OCI-LY7 (cell line): ENCODE measurements at regions not wholly inside any gene's neighbourhood (a gene's known extent, or its start where the extent isn't known, plus 50 kb on each side); places are given as distances from the start of the nearest gene placed in this dataset.
"Not testable (repeated sequence)": the region's sequence is repeated elsewhere in the genome, so short reads cannot be mapped to it uniquely, and the experiment has no call there.

Source experiments
- BruUV-seq: library from RNA; stranded (reverse); fragments of 400-500 nt; replicated peaks from 2 replicates; lab custom pipeline; 2021; lab: Mats Ljungman, UMichigan
- CTCF ChIA-PET: fragments of 300-600 bp; sonication (Branson Sonifier 250); formaldehyde crosslinking; loops from one replicate; lab custom pipeline; 2022; ENCODE audit warnings: antibody characterized with exemption; ENCODE audit not compliant: unreplicated experiment; lab: Charles Lee
- POLR2A ChIA-PET: fragments of 300-600 bp; sonication (Branson Sonifier 250); formaldehyde crosslinking; loops from one replicate; lab custom pipeline; 2022; ENCODE audit warnings: antibody characterized with exemption; lab: Charles Lee
- DNase-seq: peaks from one replicate; pipeline ENCODE4 v3.0.0-alpha.2; 2015; ENCODE audit warnings: low spot score
- H2AFZ ChIP-seq: fragments of 200-600 bp; sonication (generic), shearing (Covaris generic); 2 replicates; pipeline ENCODE4 v1.6.1; 2014; ENCODE audit warnings: mild to moderate bottlenecking, antibody characterized with exemption, low read length, moderate library complexity
- H3K27ac ChIP-seq: fragments of 200-600 bp; sonication (generic); 2 replicates; pipeline ENCODE4 v1.5.1; 2014; ENCODE audit warnings: mixed run types, low read depth, mild to moderate bottlenecking, moderate library complexity, low read length, inconsistent platforms; ENCODE audit not compliant: poor library complexity, severe bottlenecking
- H3K36me3 ChIP-seq: fragments of 200-600 bp; sonication (generic); 2 replicates; pipeline ENCODE4 v1.6.1; 2014; ENCODE audit warnings: mild to moderate bottlenecking, antibody characterized with exemption, low read length, moderate library complexity, mixed read lengths; ENCODE audit not compliant: insufficient read depth
- H3K4me1 ChIP-seq: fragments of 200-600 bp; sonication (generic); 2 replicates; pipeline ENCODE4 v1.5.1; 2014; ENCODE audit warnings: mild to moderate bottlenecking, low read length; ENCODE audit not compliant: insufficient read depth, poor library complexity, severe bottlenecking
- H3K4me2 ChIP-seq: fragments of 200-600 bp; sonication (generic); 2 replicates; pipeline ENCODE4 v1.6.1; 2014; ENCODE audit warnings: mild to moderate bottlenecking, low read length
- H3K4me3 ChIP-seq: fragments of 200-600 bp; sonication (generic); 2 replicates; pipeline ENCODE4 v1.5.1; 2014; ENCODE audit warnings: mild to moderate bottlenecking, low read depth, low read length; ENCODE audit not compliant: poor library complexity, severe bottlenecking
- H3K79me2 ChIP-seq: fragments of 200-600 bp; sonication (generic); 2 replicates; pipeline ENCODE4 v1.6.1; 2016; ENCODE audit warnings: low read depth, mild to moderate bottlenecking, low read length, moderate library complexity, mixed read lengths; ENCODE audit not compliant: insufficient read depth
- H3K9me2 ChIP-seq: fragments of 200-600 bp; sonication (generic); 2 replicates; pipeline ENCODE4 v1.6.1; 2016; ENCODE audit warnings: mild to moderate bottlenecking, low read length, mixed read lengths; ENCODE audit not compliant: insufficient read depth
- H3K9me3 ChIP-seq: fragments of 200-600 bp; sonication (generic); 2 replicates; pipeline ENCODE4 v1.6.1; 2014; ENCODE audit warnings: mild to moderate bottlenecking, mixed run types, low read length, mixed read lengths
- H4K20me1 ChIP-seq: fragments of 200-600 bp; sonication (generic); 2 replicates; pipeline ENCODE4 v1.6.1; 2014; ENCODE audit warnings: mild to moderate bottlenecking, antibody characterized with exemption, low read length, moderate library complexity, mixed read lengths; ENCODE audit not compliant: insufficient read depth
- CTCF ChIP-seq: fragments of 200-600 bp; sonication (generic); conservative IDR thresholded peaks from 2 replicates; pipeline ENCODE4 v1.5.1; 2014; ENCODE audit warnings: mild to moderate bottlenecking, antibody characterized with exemption, low read length, moderate library complexity, mixed read lengths
- EZH2phosphoT487 ChIP-seq: fragments of 200-600 bp; sonication (generic); IDR thresholded peaks from 2 replicates; pipeline ENCODE4 v1.6.1; 2018; ENCODE audit warnings: low read depth, borderline replicate concordance, mild to moderate bottlenecking, mixed run types, antibody characterized with exemption, low read length, moderate library complexity, mixed read lengths
- intact Hi-C: fragments of 100-400 bp; cut with micrococcal nuclease; formaldehyde crosslinking; loops from one replicate; pipeline ENCODE4 v1.10.0; 2022; ENCODE audit not compliant: unreplicated experiment

DNA sequence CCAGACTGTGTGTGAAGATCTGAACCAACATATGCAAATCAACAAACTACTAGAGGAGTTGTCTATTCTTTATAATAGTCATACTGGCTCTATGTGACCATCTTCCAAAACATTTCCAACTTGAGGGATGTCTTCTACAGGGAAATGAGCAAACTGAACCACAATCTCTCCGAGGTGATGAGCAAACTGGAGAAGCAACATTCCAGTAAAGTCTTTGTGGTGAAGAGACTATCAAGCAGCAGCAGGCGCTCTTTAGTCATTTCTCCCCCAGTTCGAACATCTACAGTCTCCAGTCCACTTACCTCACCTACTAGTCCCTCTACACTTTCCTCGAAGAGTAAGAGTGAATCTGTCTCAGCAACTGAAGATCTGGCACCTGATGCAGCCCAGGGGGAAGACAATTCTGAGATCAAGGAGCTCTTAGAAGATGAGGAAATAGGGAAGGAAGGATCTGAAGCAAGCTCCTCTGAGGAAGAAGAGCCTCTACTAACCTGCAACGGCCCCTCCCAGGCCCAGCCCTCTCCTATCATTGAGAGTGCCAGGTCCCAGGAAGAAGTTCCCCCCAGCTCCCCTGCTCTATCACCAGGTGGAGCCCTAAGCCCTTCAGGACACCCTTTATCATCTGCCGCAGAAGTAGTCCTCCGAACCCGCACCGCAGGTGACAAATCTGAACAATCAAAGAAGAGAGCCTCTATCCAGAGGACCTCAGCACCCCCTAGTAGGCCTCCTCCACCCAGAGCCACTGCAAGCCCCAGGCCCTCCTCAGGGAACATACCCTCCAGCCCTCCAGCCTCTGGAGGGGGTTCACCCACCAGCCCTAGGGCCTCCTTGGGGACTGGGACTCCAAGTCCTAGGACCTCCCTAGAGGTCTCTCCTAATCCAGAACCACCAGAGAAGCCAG, 98.1 kb downstream of the HNRNPD start:
- peaks cover 12% of the 10 kb centered on the region for H3K4me1 ChIP-seq
- DNase-seq, result peak; percentile 63
- intact Hi-C loops, result loop anchor here (2.0 to 5.0 kb wide), 2 partner anchors 85 to 152 kb away; no protein-coding TSS in a partner anchor
- no peak overlapping the region for H3K4me3 ChIP-seq
- ChIA-PET CTCF (interaction anchor here (1.2 kb wide), 1 partner anchor 9 kb away, joined by 3 read pairs; no protein-coding TSS in a partner anchor), POLR2A (interaction anchor here (0.9 to 1.4 kb wide), 2 partner anchors 9 kb away, joined by 4 read pairs; no protein-coding TSS in a partner anchor)
- no peak overlapping the region for H2AFZ ChIP-seq
- no peaks in the 10 kb centered on the region for H4K20me1 ChIP-seq
- H3K36me3 ChIP-seq, result no peaks in the 10 kb centered on the region
- TF ChIP-seq CTCF (peak; percentile 73), EZH2phosphoT487 (no peak)
- no peaks in the 10 kb centered on the region for H3K79me2 ChIP-seq
- no peaks in the 10 kb centered on the region for H3K9me2 ChIP-seq
- no peak overlapping the region for H3K27ac ChIP-seq
- no TSS peak for BruUV-seq
- no peak overlapping the region for H3K4me2 ChIP-seq
- no peaks in the 10 kb centered on the region for H3K9me3 ChIP-seq

- BruUV-seq, POLR2A ChIA-PET, H3K4me2 ChIP-seq, H4K20me1 ChIP-seq, H3K9me3 ChIP-seq, H3K36me3 ChIP-seq, H3K27ac ChIP-seq, DNase-seq, H3K4me3 ChIP-seq, H3K9me2 ChIP-seq, H3K79me2 ChIP-seq, H2AFZ ChIP-seq: not testable (repeated sequence)
- intact Hi-C loops, result loop anchor here (2.0 to 5.0 kb wide), 2 partner anchors 86 to 153 kb away; no protein-coding TSS in a partner anchor
- CTCF ChIA-PET, result interaction anchor here (0.5 kb wide), 1 partner anchor 114 kb away, joined by 3 read pairs; no protein-coding TSS in a partner anchor
- H3K4me1 ChIP-seq, result peaks cover 12% of the 10 kb centered on the region
These were observed 99.1 kb downstream of the HNRNPD start for GRCh38 chr4:82274700-82275099.

DNA sequence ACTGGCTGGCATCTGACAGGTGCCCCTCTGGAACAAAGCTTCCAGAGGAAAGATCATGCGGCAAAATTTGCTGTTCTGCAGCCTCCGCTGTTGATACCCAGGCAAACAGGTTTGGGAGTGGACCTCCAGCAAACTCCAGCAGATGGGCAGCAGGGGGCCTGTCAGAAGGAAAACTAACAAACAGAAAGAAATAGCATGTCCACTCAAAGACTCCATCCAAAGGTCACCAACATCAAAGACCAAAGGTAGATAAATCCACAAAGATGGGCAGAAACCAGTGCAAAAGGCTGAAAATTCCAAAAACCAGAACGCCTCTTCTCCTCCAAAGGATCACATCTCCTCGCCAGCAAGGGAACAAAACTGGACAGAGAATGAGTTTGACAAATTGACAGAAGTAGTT, 101.3 kb downstream of the HNRNPD start:
- DNase-seq, H2AFZ ChIP-seq, intact Hi-C loops, BruUV-seq, H3K27ac ChIP-seq, H3K79me2 ChIP-seq, H4K20me1 ChIP-seq, H3K9me3 ChIP-seq, H3K4me2 ChIP-seq, H3K9me2 ChIP-seq, H3K36me3 ChIP-seq, H3K4me3 ChIP-seq: not testable (repeated sequence)
- POLR2A ChIA-PET, result interaction anchor here (1.1 to 1.5 kb wide), 2 partner anchors 11 to 12 kb away, joined by 4 to 6 read pairs; no protein-coding TSS in a partner anchor
- peaks cover 18% of the 10 kb centered on the region for H3K4me1 ChIP-seq
- CTCF ChIA-PET, result interaction anchor here (1.6 kb wide), 1 partner anchor 88 kb away, joined by 4 read pairs; no protein-coding TSS in a partner anchor

- H3K4me2 ChIP-seq, result peak overlapping the region; percentile 49
- peaks cover 18% of the 10 kb centered on the region for H3K4me1 ChIP-seq
- H4K20me1 ChIP-seq, H3K4me3 ChIP-seq, H3K36me3 ChIP-seq, H3K9me3 ChIP-seq, H3K79me2 ChIP-seq, H2AFZ ChIP-seq, CTCF ChIA-PET, BruUV-seq, intact Hi-C loops, H3K27ac ChIP-seq, H3K9me2 ChIP-seq: not testable (repeated sequence)
- POLR2A ChIA-PET, result interaction anchor here (0.6 to 1.5 kb wide), 3 partner anchors 11 to 527 kb away, joined by 4 to 6 read pairs (median 4); partner anchors contain the start of gene SCD5
- peak; percentile 82 for DNase-seq
These were observed 101.8 kb downstream of the HNRNPD start for GRCh38 chr4:82271915-82272480.
